Fibroblast of skin of abdomen (primary cell): ENCODE measurements at regions not wholly inside any gene's neighbourhood (a gene's known extent, or its start where the extent isn't known, plus 50 kb on each side); places are given as distances from the start of the nearest gene placed in this dataset.
"Not testable (repeated sequence)": the region's sequence is repeated elsewhere in the genome, so short reads cannot be mapped to it uniquely, and the experiment has no call there.

Experiments used
- DNase-seq: peaks from one replicate; pipeline ENCODE4 v3.0.0-alpha.2; 2013

GRCh38 chr20:56885521-56885920 lies 256.4 kb downstream of the TFAP2C start:
- DNase-seq, result no peak

GRCh38 chr20:56890011-56890410 lies 260.9 kb downstream of the TFAP2C start:
- no peak for DNase-seq

GRCh38 chr20:56893226-56893917 lies 264.3 kb downstream of the TFAP2C start:
- DNase-seq, result no peak

- DNase-seq, result no peak
These were observed 267.3 kb downstream of the TFAP2C start for GRCh38 chr20:56896447-56896846.

- no peak for DNase-seq
These were observed 268.3 kb downstream of the TFAP2C start for GRCh38 chr20:56897318-56897957.

- DNase-seq, result no peak
These were observed 268.8 kb downstream of the TFAP2C start for GRCh38 chr20:56897958-56898349.

- no peak for DNase-seq
These were observed 270.4 kb downstream of the TFAP2C start for GRCh38 chr20:56899506-56899905.

GRCh38 chr20:56900252-56900651 lies 271.1 kb downstream of the TFAP2C start:
- DNase-seq, result no peak

GRCh38 chr20:56903421-56903820 lies 274.3 kb downstream of the TFAP2C start:
- DNase-seq, result no peak

GRCh38 chr20:56903858-56904257 lies 274.8 kb downstream of the TFAP2C start:
- DNase-seq, result no peak

GRCh38 chr20:56909918-56910714 lies 281.0 kb downstream of the TFAP2C start:
- no peak for DNase-seq

GRCh38 chr20:56911946-56912345 lies 282.8 kb downstream of the TFAP2C start:
- no peak for DNase-seq

GRCh38 chr20:56914532-56914931 lies 285.4 kb downstream of the TFAP2C start:
- DNase-seq, result no peak

GRCh38 chr20:56916345-56916622 lies 287.2 kb downstream of the TFAP2C start:
- DNase-seq, result no peak

GRCh38 chr20:56920041-56920440 lies 290.9 kb downstream of the TFAP2C start:
- DNase-seq, result not testable (repeated sequence)

GRCh38 chr20:56922497-56922896 lies 293.4 kb downstream of the TFAP2C start:
- DNase-seq, result no peak

GRCh38 chr20:56924292-56925081 lies 295.4 kb downstream of the TFAP2C start:
- DNase-seq, result no peak

GRCh38 chr20:56925082-56925830 lies 296.1 kb downstream of the TFAP2C start:
- no peak for DNase-seq

GRCh38 chr20:56925831-56926170 lies 296.7 kb downstream of the TFAP2C start:
- no peak for DNase-seq

GRCh38 chr20:56926501-56926900 lies 297.4 kb downstream of the TFAP2C start:
- DNase-seq, result no peak

GRCh38 chr20:56927127-56927526 lies 298.0 kb downstream of the TFAP2C start:
- DNase-seq, result no peak

GRCh38 chr20:56928007-56928406 lies 298.9 kb downstream of the TFAP2C start:
- DNase-seq, result no peak
